NK-92 treated with Interleukin-12 subunit alpha and Interleukin-12 subunit beta, amount 100 ng/mL, for 24 hours (cell line): ENCODE measurements at regions not wholly inside any gene's neighbourhood (a gene's known extent, or its start where the extent isn't known, plus 50 kb on each side); places are given as distances from the start of the nearest gene placed in this dataset.

Source experiments
- DNase-seq: peaks from one replicate; lab custom pipeline; 2025; lab: John Stamatoyannopoulos, UW

- DNase-seq = no peak
Measured at GRCh38 chr4:151939670-151940069, 178.9 kb upstream of the GATB start.

- no peak for DNase-seq
Measured at GRCh38 chr4:151935411-151935810, 174.6 kb upstream of the GATB start.

- DNase-seq = no peak
Measured at GRCh38 chr4:151934766-151935165, 174.0 kb upstream of the GATB start.

GRCh38 chr4:151933122-151933827, 172.5 kb upstream of the GATB start:
- no peak for DNase-seq

GRCh38 chr4:151931563-151931962, 170.8 kb upstream of the GATB start:
- DNase-seq = no peak

- DNase-seq = no peak
Measured at GRCh38 chr4:151930372-151930771, 169.6 kb upstream of the GATB start.

- no peak for DNase-seq
Measured at GRCh38 chr4:151928112-151928511, 167.3 kb upstream of the GATB start.

GRCh38 chr4:151922811-151923210, 162.0 kb upstream of the GATB start:
- no peak for DNase-seq

- no peak for DNase-seq
Measured at GRCh38 chr4:151922306-151922705, 161.5 kb upstream of the GATB start.

GRCh38 chr4:151921811-151922210, 161.0 kb upstream of the GATB start:
- no peak for DNase-seq

GRCh38 chr4:151921386-151921785, 160.6 kb upstream of the GATB start:
- DNase-seq = no peak

- no peak for DNase-seq
Measured at GRCh38 chr4:151917145-151917734, 156.4 kb upstream of the GATB start.

- DNase-seq = no peak
Measured at GRCh38 chr4:151912632-151913031, 151.8 kb upstream of the GATB start.

GRCh38 chr4:151911970-151912369, 151.2 kb upstream of the GATB start:
- no peak for DNase-seq

- DNase-seq = no peak
Measured at GRCh38 chr4:151908734-151909497, 148.1 kb upstream of the GATB start.

- no peak for DNase-seq
Measured at GRCh38 chr4:151908201-151908600, 147.4 kb upstream of the GATB start.

GRCh38 chr4:151906438-151906837, 145.6 kb upstream of the GATB start:
- no peak for DNase-seq

- no peak for DNase-seq
Measured at GRCh38 chr4:151905197-151905596, 144.4 kb upstream of the GATB start.

- DNase-seq = no peak
Measured at GRCh38 chr4:151901631-151902030, 140.8 kb upstream of the GATB start.

GRCh38 chr4:151896880-151897279, 136.1 kb upstream of the GATB start:
- no peak for DNase-seq

- no peak for DNase-seq
Measured at GRCh38 chr4:151895671-151896070, 134.9 kb upstream of the GATB start.

- DNase-seq = no peak
Measured at GRCh38 chr4:151894246-151894645, 133.4 kb upstream of the GATB start.

- DNase-seq = no peak
Measured at GRCh38 chr4:151888367-151888866, 127.6 kb upstream of the GATB start.
